ENCODE measurements at regions not wholly inside any gene's neighbourhood (a gene's known extent, or its start where the extent isn't known, plus 50 kb on each side); places are given as distances from the start of the nearest gene placed in this dataset.

- TF ChIP-seq, protein P1, sequence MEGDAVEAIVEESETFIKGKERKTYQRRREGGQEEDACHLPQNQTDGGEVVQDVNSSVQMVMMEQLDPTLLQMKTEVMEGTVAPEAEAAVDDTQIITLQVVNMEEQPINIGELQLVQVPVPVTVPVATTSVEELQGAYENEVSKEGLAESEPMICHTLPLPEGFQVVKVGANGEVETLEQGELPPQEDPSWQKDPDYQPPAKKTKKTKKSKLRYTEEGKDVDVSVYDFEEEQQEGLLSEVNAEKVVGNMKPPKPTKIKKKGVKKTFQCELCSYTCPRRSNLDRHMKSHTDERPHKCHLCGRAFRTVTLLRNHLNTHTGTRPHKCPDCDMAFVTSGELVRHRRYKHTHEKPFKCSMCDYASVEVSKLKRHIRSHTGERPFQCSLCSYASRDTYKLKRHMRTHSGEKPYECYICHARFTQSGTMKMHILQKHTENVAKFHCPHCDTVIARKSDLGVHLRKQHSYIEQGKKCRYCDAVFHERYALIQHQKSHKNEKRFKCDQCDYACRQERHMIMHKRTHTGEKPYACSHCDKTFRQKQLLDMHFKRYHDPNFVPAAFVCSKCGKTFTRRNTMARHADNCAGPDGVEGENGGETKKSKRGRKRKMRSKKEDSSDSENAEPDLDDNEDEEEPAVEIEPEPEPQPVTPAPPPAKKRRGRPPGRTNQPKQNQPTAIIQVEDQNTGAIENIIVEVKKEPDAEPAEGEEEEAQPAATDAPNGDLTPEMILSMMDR (IDR thresholded peaks at IDR 0.05; ENCODE audit: insufficient read depth, low read length), result no peak
- no peak for TF ChIP-seq GABPA (IDR thresholded peaks at IDR 0.05; ENCODE audit: low read depth)
These were observed 184.9 kb upstream of the CDH11 start for GRCh38 chr16:65306722-65307121.
